Tongue (tissue), 1 donor: ENCODE measurements at regions not wholly inside any gene's neighbourhood (a gene's known extent, or its start where the extent isn't known, plus 50 kb on each side); places are given as distances from the start of the nearest gene placed in this dataset.

Experiments used
- DNase-seq: peaks from one replicate; pipeline ENCODE4 v3.0.0-alpha.2; 2015

- no peak for DNase-seq
These were observed 101.4 kb upstream of the PTPN1 start for GRCh38 chr20:50408526-50409364.

- DNase-seq: peak; percentile 25
These were observed 100.7 kb upstream of the PTPN1 start for GRCh38 chr20:50409495-50409894.

- no peak for DNase-seq
These were observed 99.8 kb upstream of the PTPN1 start for GRCh38 chr20:50410343-50410742.

GRCh38 chr20:50412069-50412468 lies 98.1 kb upstream of the PTPN1 start:
- DNase-seq: no peak

- DNase-seq: no peak
These were observed 97.7 kb upstream of the PTPN1 start for GRCh38 chr20:50412499-50412898.

- no peak for DNase-seq
These were observed 97.1 kb upstream of the PTPN1 start for GRCh38 chr20:50413088-50413500.

GRCh38 chr20:50415021-50415515 lies 95.1 kb upstream of the PTPN1 start:
- DNase-seq: peak; percentile 48

- peak; percentile 96 for DNase-seq
These were observed 94.5 kb upstream of the PTPN1 start for GRCh38 chr20:50415516-50416268.

- no peak for DNase-seq
These were observed 93.7 kb upstream of the PTPN1 start for GRCh38 chr20:50416269-50417022.

GRCh38 chr20:50417023-50417329 lies 93.2 kb upstream of the PTPN1 start:
- peak; percentile 41 for DNase-seq

- DNase-seq: no peak
These were observed 92.5 kb upstream of the PTPN1 start for GRCh38 chr20:50417484-50418235.

- no peak for DNase-seq
These were observed 91.1 kb upstream of the PTPN1 start for GRCh38 chr20:50418890-50419642.

- DNase-seq: no peak
These were observed 89.8 kb upstream of the PTPN1 start for GRCh38 chr20:50420380-50420779.

GRCh38 chr20:50421356-50422340 lies 88.5 kb upstream of the PTPN1 start:
- DNase-seq: no peak

GRCh38 chr20:50423758-50424157 lies 86.4 kb upstream of the PTPN1 start:
- no peak for DNase-seq

- DNase-seq: no peak
These were observed 85.1 kb upstream of the PTPN1 start for GRCh38 chr20:50425076-50425475.

- no peak for DNase-seq
These were observed 83.1 kb upstream of the PTPN1 start for GRCh38 chr20:50426866-50427718.

GRCh38 chr20:50427719-50428083 lies 82.5 kb upstream of the PTPN1 start:
- no peak for DNase-seq
